ENCODE measurements at regions not wholly inside any gene's neighbourhood (a gene's known extent, or its start where the extent isn't known, plus 50 kb on each side); places are given as distances from the start of the nearest gene placed in this dataset.

DNA sequence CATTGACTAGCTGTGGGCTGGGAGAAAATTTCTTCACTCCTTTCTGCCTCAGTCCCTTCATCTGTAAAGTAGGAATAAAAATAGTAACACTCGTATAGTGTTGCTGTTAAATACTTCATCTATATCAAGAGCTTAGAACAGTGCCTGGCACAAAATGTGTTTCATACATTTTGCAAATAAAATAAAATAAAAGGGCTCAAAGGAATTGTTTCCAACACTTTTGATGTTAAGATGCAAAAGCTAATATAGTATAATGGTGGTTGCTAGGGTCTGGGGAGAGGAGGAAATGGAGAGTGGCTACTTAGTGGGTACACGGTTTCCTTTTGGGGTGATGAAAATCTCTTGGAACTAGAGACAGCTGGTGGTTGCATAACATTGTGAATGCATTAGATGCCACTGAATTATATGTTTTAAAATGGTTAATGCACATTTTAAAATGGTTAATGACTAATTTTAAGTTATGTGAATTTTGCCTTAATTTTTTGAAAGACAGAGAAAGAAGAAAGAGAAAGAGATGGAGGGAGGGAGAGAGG, 542.1 kb upstream of the ID2 start:
- TF ChIP-seq, protein P1, sequence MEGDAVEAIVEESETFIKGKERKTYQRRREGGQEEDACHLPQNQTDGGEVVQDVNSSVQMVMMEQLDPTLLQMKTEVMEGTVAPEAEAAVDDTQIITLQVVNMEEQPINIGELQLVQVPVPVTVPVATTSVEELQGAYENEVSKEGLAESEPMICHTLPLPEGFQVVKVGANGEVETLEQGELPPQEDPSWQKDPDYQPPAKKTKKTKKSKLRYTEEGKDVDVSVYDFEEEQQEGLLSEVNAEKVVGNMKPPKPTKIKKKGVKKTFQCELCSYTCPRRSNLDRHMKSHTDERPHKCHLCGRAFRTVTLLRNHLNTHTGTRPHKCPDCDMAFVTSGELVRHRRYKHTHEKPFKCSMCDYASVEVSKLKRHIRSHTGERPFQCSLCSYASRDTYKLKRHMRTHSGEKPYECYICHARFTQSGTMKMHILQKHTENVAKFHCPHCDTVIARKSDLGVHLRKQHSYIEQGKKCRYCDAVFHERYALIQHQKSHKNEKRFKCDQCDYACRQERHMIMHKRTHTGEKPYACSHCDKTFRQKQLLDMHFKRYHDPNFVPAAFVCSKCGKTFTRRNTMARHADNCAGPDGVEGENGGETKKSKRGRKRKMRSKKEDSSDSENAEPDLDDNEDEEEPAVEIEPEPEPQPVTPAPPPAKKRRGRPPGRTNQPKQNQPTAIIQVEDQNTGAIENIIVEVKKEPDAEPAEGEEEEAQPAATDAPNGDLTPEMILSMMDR (IDR thresholded peaks at IDR 0.05 in 4 of 5, conservative IDR thresholded peaks at IDR 0.05 in 1 of 5) = no peak
- no peak for TF ChIP-seq POLR2A (IDR thresholded peaks at IDR 0.05)
